T-helper 2 cell (primary cell): ENCODE measurements at regions not wholly inside any gene's neighbourhood (a gene's known extent, or its start where the extent isn't known, plus 50 kb on each side); places are given as distances from the start of the nearest gene placed in this dataset.
"Not testable (repeated sequence)": the region's sequence is repeated elsewhere in the genome, so short reads cannot be mapped to it uniquely, and the experiment has no call there.

ENCODE experiments used
- DNase-seq, 5 experiments: peaks; one replicate each; pipeline versions ENCODE4 v3.0.0 to v3.0.0-alpha.2; 2012 to 2022

DNA sequence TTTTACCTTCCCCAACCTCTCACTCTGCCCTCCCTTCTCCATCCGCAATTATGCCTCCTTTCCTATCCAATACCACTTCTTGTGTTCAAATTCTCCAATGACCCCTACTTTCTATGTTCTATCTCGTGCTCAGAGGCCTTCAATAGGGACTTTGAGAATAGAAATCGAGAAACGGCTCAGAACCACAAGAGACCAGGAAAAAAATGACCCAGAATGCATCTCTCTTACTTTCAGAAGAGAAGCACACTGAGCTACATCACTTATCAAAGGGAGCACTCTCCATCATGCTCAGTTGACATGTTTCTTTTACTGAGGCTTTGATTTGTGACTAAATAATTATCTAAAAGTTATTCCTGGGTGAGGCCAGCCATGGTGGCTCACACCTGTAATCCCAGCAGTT, 162.4 kb upstream of the PRICKLE2 start:
- no peak for DNase-seq

DNA sequence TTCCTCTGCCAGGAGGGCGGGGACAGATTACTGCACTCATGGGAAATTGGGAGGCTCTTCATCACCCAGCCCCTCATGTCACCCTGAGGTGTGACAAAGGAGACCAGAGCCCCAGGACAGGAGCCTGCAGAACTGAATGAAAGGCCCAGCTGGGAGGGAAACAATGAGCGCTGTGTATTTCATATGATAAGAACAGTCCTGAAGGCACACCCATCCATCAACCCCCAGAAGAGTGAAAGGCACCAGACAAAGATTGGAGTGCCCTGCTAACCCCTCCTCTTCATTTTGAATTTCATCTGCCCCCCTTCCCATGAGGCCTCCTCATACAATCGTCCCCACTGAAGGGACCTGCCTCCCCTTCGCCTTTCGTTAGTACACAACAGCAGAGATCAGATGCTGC, 160.0 kb upstream of the PRICKLE2 start:
- DNase-seq, result no peak

DNA sequence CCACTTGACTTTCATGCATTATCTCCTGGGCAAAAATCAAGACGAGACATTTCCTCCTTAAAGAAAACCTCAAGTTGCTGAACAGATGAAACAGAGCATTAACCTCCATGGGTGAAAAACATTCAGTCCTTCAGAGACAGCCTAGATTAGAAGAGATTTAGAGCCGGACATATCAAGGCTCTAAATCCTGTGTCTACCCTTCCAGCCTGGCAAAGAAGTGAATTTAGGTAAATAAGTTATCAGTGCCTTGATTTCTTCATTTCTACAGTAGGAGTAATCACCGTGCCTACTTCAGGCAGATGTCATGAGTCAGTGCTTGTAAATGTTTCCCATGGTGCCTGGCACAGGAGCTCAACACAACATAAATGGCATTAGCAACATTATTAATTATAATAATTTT, 159.3 kb upstream of the PRICKLE2 start:
- DNase-seq, result no peak

DNA sequence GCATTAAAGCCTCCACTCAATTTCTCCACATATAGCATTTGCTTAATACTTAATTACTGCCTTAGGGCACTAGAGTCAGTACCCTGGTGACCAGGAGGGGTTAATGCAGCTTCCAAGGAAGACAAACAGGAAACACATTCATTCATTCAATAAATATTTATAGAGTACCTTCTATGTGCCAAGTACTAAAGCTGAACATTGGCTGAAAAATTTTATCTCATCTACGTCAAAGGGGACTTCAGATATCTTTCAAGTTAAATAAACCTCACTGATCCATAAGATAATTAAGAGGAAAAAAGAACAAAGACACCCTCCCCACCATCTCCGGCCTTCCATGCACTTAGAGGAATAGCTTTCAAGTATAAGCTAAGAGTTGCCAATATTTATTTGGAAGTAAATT, 156.9 kb upstream of the PRICKLE2 start:
- no peak for DNase-seq

DNA sequence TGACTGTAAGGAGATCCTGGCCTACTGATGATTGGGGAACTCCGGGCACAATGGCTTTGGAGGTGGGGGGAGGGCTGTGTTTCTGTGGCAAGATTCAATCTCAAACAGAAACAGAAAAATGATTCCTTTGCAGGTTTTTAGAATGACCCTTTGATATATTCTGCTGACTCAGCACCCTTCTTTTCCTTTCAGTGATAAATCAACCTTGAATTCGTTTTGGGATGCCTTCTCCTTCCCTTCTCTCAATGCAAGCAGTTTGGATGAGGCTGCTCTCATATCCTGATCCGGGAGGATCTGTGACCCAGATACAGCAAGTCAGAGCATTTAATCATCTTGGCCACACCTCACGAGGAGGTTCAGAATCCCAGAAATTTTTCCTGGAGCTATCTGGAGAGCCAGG, 156.1 kb upstream of the PRICKLE2 start:
- no peak for DNase-seq

DNA sequence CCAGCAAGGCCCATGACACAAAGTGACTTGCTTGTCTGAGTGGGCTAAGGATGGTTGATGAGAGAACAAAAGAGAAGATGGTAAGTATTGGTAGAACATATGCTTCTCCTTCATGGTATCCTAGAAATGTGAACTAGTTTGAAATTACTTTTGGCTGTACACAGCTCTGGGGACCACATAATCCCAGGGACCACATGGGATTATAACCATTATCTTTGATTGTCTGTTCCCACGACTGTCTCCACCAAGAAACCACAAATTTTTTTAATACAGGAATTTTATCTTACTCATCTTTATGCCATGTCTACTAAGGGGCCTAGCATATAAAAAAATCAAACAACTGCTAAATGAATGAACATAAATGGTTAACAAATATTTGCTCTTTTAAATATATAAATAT, 155.3 kb upstream of the PRICKLE2 start:
- DNase-seq, result no peak

DNA sequence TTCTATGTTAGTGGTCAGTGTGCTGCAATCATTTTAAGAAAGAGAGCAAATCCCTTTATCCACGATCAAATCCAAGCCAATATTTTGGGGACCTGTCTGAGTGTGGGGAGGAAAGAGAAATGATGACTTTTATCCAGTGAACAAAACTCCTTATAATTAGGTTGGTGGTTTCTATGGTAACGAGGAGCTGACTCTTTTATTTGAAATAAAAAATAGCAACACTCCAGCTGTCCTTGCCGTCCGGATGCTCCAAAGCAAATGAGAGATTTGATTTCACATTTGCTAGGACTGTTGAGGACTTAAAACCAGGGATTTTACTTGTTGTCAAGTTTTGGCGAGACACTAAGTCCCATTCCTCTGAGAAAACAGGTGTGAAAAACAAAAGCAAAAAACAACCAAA, 154.0 kb upstream of the PRICKLE2 start:
- DNase-seq, result no peak

DNA sequence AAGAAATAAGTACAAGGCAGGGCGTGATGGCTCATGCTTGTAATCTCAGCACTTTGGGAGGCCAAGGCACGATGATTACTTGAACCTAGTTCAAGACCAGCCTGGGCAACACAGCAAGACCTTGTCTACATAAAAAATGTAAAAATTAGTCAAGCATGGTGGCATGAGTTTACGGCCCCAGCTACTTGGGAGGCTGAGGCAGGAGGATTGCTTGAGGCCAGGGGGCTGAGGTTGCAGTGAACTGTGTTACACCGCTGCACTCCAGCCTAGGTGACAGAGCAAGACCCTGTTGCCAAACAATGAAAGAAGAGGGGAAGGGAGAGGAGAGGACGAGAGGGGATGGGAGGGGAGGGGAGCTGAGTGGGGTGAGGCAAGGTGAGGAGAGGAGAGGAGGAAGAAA, 152.7 kb upstream of the PRICKLE2 start:
- no peak for DNase-seq

DNA sequence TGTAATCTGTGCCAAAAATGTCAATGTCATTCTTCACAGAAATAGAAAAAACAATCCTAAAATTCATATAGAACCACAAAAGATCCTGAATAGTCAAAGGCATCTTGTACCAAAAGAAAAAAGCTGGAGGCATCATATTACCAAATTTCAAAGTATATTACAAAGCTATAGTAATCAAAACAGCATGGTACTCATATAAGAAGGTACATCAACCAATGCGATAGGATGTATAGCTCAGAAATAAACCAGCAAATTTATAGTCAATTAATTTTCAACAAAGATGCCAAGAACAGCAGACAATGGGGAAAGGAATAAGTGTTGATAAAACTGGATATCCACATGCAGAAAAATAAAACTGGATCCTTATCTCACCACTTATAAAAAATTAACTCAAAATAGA, 150.5 kb upstream of the PRICKLE2 start:
- DNase-seq, result no peak

DNA sequence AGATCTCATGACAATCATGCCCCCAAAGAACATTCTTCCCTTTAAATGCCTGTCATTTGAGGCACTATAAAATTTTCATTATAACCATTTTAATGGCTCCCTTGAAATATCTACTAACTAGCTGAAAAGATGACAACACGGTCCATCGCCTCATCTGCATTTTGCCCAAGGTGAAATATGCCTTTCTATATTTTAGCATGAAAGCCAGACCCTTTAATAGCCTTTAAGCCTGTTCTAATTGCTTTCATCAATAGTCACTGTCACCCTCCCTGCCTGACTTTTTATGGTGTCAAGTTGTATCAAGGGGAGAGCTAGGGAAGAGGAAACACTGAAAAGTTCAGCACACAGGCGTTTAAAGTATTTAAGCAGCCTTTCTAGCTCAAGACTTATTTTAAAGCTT, 144.1 kb upstream of the PRICKLE2 start:
- no peak for DNase-seq

DNA sequence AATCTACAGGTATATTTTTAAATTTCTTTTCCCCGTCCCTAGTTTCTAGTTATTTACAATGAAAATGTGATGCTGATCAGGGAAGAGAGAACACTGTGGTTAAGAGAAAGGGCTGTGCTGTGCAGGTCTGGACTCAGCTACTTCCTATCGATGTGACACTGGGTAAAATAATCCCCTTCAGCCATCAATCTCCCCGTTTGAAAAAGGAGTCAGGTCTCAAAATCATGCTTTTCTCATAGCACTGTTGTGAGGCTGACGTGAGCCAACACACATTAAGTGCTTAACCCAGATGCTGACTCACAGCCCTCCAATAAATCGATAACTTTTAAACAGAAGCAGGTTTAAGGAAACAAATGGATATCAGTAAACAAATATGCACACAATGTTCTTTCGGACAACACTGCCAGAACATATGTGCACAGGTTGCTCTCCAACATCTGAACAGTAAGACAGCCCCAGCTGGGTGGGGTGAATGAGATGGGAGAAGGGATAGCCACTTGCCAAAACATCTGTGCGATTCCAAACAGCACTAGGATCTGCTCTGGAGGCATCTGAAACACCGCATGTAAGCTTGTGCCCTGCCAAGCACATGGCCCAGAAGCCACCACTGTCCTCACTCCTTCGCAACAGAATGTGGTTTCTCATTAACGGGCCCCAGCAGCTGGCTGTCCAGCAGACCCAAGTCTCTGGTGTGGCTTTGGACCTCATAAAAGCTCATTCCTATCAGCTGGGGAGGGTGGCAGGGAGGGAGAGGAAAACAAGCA, 143.2 kb upstream of the PRICKLE2 start:
- DNase-seq, result no peak

DNA sequence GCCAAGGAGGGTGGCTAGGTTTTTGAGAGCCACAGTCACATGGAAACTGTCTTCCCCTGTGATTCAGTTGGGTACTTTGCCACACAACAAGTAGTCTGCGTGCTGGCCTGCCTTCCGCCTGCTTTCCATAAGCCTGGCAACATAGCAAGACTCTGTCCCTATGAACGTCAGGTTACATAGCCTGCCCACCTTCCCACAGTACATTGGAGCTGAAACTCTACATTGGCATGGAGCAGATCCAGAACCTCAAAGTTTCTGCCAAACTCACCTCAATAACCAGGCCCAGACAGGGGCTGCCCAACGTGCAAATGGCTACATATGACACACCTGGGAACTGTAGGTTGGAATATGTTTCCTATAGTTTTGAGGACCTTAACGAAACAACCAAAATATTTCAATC, 140.6 kb upstream of the PRICKLE2 start:
- DNase-seq, result no peak

DNA sequence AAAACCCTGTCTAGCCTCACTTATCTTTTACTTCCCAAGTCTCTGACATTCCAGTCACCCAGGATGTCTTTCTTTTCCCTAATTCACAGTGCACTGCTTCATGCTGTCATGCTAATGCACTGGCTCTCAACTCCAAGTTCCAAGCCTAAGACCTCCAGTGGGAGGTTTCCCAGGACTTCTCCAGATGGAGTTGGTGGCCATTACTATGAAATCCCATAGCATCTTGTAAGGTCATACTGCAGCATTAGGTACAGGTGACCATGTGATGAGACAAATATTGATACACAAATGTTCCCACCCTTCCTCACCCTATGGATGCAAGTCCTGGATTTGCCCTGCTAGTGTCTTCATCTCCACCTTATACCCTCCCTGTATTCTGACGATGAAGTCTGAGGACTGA, 138.6 kb upstream of the PRICKLE2 start:
- no peak for DNase-seq

DNA sequence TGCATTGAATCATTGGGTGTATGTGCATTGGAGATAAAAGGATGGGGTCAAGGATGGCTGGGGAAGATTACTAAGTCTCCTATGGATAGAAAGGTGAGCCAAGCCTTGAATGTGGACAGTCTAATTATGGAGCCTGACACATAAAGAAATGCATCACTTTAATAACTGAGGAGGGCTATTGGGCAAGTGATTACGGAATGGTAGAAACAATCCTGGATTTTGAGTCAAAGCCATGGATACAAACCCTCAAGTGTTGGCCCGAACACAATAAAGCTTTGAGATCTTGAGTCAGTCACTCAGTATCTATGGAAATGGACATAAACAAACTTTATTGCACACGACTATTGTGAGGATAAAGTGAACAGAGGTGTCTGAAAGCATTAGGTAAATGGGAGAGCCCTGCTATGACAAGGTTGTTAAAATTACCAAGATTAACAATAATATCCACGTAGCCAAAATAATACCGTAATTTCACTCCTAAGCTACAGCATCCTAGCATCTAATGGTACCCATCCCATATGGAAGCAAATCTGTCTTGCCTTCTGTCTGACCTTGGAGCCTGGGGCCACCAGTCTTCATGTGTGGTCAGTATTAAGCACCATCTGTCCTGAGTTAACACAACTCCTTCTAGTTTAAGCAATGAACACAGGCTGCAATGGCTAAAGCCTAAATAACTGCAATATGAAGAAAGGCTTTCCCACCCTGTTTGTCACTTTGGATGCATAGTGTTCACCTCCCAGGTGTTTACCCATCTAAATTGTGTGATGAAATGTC, 136.9 kb upstream of the PRICKLE2 start:
- DNase-seq, result no peak

DNA sequence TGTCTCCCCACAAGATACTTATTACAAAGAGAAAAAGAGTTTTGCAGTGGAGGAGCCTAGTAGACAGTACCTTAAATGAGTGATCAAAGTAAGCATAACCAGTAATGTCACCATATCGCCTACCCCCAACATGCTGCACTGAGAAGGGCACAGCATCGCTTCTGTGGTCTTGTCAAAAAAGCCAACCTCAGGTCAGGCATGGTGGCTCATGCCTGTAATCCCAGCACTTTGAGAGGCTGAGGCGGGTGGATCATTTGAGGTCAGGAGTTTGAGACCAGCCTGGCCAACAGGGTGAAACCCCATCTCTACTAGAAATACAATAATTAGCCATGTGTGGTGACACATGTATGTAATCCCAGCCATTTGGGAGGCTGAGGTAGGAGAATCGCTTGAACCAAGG, 135.8 kb upstream of the PRICKLE2 start:
- DNase-seq, result not testable (repeated sequence)

DNA sequence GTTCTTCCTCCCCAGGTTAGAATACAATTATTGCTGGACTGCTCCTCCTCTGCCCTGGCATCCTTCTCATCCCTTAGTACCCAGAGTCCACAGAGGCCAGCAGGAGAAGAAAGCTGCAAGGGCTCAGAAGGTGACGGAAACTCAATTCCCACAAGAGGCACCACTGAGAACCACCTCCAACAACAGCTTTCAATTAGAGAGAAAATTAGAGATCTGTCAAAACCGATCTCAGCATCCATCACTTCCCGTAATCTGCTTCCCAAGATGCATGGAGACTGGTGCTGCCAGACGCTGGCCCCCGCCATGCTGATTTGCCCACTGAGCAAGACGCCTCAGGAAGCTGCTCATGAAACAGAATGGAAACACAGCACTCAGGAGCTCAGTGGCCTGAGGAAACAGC, 135.0 kb upstream of the PRICKLE2 start:
- no peak for DNase-seq

DNA sequence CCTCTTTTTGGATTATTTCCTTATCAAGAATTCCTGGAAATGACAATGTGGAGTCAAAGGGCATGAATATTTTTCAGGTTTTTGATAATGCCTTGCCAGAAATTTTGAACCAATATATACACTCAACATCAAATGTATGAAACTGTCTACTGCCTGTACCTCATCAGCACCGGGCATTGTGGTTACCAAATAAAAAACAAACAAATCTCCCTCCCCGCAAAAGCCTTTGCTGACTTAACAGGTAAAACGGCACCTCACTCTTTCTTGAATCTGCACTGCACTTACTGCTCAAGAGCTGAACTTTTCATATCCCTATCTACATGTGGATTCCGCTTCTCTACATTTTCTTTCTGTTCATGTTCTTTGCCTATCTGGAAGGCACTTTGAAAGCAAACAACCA, 134.5 kb upstream of the PRICKLE2 start:
- no peak for DNase-seq

DNA sequence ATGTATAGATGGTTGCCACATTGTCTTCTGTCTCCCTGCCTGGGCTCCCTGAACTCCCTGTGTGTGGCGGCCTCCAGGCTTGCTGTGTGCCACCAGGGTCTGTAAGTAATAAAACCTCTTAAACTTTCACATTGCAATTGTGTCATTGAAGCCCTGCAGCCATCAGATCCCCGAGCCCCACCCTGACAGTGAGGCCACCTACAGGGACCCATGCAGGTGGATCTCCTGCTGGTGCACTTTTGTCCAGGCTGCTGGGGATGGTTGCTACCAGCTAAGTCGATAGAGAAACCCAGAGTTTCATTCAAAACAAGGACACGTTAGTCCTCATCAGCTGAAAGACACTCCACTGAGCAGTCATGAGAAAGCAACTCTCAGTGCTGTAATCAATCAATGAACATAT, 133.6 kb upstream of the PRICKLE2 start:
- no peak for DNase-seq

DNA sequence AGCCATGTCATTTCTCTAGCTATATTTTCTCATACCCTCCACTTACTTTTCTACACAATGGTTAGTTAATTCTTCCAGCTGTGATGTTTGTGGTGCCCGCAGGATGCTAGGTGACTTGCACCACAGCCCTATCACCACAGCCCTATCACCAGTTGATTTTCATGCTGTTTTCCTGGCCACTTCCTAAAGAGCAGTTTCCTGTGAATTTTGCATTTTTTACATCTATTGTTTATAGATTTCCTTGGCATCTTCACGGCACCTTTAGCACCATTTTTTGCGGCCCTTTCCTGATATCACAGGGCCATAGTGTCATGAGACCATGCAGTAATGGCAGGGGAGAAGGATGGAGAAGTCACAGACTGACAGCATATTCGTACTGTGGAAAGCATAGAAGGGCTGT, 132.9 kb upstream of the PRICKLE2 start:
- no peak for DNase-seq

DNA sequence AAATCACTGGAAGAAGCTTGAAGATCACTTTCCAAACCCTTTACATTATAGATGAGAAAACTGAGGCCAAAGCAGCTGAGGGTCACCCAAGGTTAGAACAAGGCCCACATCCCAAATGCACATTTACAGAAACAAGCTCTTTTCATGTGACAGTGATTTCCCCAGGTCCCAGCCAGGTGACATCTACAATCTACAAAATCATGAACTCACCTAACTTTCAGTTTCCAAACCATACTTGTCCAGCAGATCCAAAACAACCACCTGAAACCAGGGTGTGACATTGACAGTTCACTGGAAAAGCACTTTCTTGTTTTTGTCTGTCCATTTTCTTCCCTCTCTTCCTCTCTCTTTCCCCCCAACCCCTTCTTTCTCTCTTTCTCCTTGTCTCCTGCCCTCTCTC, 132.2 kb upstream of the PRICKLE2 start:
- DNase-seq, result no peak

DNA sequence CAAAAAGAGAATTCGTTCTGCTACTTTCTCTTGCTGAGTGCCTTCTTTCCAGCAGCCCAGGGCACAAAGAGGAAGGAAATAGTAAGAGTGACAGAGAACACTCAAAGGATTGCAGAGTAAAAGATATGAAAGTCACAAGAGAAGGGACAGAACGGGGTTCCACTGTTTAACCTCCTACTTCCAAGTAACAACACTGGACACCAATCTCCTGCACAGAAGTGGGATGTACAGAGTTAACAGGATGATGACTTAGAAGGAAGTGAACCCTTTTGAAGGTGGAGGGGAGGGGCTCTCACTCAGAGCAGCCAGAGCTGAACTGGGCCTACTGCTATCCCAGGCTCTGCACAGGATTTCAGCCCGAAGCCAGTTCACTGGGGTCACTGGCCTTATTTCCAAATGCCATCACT, 130.1 kb upstream of the PRICKLE2 start:
- no peak for DNase-seq

DNA sequence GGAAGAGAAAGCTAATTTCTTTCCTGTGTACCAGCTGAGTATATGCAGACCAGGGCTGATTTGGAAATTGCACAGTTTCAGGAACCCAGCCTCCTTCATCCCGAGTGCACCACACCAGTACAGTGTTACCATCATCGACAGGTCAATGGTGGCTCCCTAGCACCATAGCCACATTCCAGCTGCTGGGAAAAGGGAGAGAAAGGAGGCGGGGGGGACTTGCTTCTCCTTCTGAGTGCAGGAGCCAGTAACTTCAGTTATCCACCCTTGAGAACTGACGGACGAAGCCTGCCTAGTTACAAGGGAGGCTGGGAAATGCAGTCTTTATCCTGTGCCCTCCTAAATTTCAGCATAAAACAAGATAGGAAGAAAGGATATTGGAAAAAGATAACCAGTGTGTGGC, 129.7 kb upstream of the PRICKLE2 start:
- no peak for DNase-seq

DNA sequence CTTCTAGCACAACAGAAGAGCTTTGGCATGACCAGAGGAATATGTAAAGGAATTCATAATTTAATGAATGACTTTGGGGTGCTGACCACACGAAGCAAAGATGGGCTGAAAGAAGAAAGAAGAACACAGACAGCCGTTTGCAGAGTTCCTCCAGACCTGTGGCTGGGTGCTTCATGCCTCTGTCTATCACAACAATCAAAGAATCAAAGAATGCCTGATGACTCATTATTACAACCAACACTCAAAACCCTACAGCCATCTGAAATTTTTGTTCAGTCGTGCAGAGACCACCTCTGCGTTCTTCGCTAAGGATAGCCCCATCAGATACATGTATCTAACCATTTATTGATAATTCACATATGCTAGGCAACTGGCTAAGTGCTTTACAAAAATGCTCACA, 129.0 kb upstream of the PRICKLE2 start:
- DNase-seq, result no peak

DNA sequence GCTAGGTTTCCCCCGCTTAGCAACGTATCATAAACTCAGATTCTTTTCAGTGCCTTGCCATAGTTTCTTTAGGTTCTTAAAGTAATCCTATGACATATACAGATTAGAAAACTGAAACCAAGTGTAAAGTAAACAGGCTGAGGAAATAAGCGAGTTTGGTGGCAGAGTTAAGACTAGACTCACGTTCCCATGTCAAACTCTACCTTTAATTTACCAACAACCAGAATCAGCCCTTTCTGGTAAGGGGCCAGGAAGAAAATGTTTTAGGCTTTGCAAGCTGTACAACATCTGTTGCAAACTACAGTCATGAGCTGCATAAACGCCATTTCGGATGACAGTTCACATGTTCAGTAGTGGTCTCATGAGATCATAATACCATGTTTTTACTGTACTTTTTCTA, 128.0 kb upstream of the PRICKLE2 start:
- no peak for DNase-seq

DNA sequence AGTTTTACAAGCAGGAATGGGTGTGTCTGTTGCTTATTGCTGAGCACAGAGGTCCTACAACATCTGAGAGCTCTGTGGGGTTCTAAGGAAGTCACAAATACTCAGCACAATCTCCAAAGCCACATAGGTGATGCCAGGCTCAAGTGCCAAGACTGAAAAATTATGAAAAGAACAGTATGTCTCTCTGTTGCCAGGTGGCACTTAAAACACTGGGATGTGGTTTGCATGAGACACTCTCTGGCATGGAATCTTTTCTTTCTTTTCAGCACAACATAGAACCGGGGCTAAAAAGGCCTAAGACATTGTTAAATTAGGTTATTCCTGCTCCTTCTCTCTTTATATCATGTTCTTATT, 127.3 kb upstream of the PRICKLE2 start:
- DNase-seq, result no peak
